Esophagus (tissue), 2 donors: ENCODE measurements at regions not wholly inside any gene's neighbourhood (a gene's known extent, or its start where the extent isn't known, plus 50 kb on each side); places are given as distances from the start of the nearest gene placed in this dataset.

Experiments used
- H3K27ac ChIP-seq, 2 donors: one replicate each; pipeline ENCODE4 v1.5.1; 2013; ENCODE audit warnings: low read depth in 2 of 2, mild to moderate bottlenecking in 2 of 2, inconsistent platforms in 1 of 2, low read length in 1 of 2, moderate library complexity in 1 of 2
- H3K27me3 ChIP-seq, 2 donors: one replicate each; pipeline ENCODE4 v1.6.1; 2013; ENCODE audit warnings: low read length in 2 of 2, control low read depth in 1 of 2, mild to moderate bottlenecking in 1 of 2; ENCODE audit not compliant: insufficient read depth in 2 of 2, control insufficient read depth in 1 of 2
- H3K36me3 ChIP-seq, 2 donors: one replicate each; pipeline ENCODE4 v1.6.1; 2013; ENCODE audit warnings: low read length in 1 of 2; ENCODE audit not compliant: control insufficient read depth in 2 of 2, insufficient read depth in 2 of 2
- H3K4me1 ChIP-seq, 2 donors: one replicate each; pipeline ENCODE4 v1.6.1; 2013; ENCODE audit warnings: low read length in 1 of 2; ENCODE audit not compliant: control insufficient read depth in 2 of 2, insufficient read depth in 2 of 2
- H3K4me3 ChIP-seq, 2 donors: one replicate each; pipeline ENCODE4 v1.5.1; 2013; ENCODE audit warnings: low read length in 2 of 2, mild to moderate bottlenecking in 2 of 2, low read depth in 1 of 2, moderate library complexity in 1 of 2
- H3K9me3 ChIP-seq, 2 donors: one replicate each; pipeline ENCODE4 v1.6.1; 2013; ENCODE audit warnings: mild to moderate bottlenecking in 2 of 2, low read depth in 1 of 2, low read length in 1 of 2, moderate library complexity in 1 of 2; ENCODE audit not compliant: control insufficient read depth in 2 of 2, insufficient read depth in 1 of 2
- WGBS, 2 donors: extraction: QIAGEN DNeasy Blood & Tissue Kit; methylation state at CpG; one replicate each; pipeline ENCODE4 v1.1.7; 2013; 5-methylcytosine and 5-hydroxymethylcytosine counted together
- donor health status: healthy with polysubstance abuse.
- donor health status: Bipolar disorder and iron deficiency.

DNA sequence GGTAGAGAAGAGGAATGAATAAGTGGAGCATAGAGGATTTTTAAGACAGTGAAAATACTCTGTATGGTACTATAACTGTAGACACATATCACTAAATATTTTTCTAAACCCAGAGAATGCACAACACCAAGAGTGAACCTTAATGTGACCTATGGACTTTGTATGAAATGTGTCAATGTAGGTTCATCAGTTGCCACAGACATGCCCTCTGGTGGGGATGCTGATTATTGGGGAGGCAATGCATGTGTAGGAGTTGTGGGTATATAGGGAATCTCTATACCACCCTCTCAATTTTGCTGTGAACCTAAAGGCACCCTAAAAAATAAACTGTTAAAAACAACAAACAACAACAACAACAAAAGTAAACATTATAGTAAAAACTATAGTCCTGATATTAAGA is 293.7 kb downstream of the RNF144B start:
- Histone ChIP-seq H3K4me3 (no peak overlapping the region), H3K4me1 (no peaks in the 10 kb centered on the region), H3K27me3 (no peaks in the 10 kb centered on the region), H3K9me3 (no peaks in the 10 kb centered on the region), H3K36me3 (no peaks in the 10 kb centered on the region), H3K27ac (no peak overlapping the region)

DNA sequence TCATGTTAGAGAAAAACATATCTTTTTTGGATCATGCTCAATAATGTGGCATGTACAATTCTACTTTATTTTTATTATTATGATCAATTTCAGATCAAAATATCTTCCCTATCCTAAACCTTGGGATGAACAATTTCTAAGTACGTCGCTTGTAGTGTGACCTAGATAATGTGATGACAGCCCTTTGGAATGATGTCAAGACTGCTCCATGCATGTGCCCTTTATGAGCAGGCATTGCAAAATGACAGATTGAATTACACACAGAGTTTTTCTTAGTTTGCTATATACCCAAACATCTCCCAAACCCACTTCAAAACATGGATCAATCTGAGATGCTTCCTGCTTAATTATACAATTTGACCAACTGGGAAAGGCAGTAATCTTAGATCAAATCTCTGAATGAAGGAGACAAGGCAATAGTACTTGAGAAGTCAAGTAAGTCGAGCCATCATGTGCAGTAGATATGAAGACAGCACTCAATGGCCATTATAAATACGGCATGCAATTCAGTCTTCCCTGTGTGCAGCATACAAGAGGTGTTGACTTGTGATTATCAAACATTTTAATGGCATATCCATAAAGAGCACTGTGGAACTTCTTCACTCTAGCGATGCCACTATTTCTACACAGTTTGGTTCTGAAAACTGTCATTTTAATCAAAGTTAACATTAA is 294.8 kb downstream of the RNF144B start:
- H3K36me3 ChIP-seq: no peaks in the 10 kb centered on the region
- WGBS, 2 donors: 62 to 71% methylated on average over 5 of the region's 5 CpGs

DNA sequence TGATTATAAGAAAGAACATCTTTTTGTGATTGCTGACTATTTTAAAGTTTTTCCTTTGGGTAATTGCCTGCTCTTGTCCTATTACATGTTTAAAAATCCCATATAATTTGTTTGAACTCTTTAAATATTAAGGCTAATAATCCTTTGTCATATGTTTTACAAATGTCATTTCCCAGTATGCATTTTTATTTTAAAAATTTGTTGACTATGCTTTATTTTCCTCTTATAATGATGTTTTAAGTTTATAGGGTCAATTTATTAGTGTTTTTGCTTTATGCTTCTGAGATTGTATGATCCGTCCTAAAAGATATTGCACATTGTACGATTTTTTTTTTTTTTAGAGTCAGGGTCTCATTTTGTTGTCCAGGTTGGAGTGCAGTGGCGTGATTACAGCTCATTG is 297.2 kb downstream of the RNF144B start:
- Histone ChIP-seq H3K27me3 (no peaks in the 10 kb centered on the region), H3K9me3 (no peaks in the 10 kb centered on the region), H3K27ac (no peak overlapping the region), H3K4me1 (no peaks in the 10 kb centered on the region), H3K36me3 (no peaks in the 10 kb centered on the region), H3K4me3 (no peak overlapping the region)
- 63 to 81% methylated on average over 3 of the region's 3 CpGs for WGBS, 2 donors

More for the DNA sequence above, 294.8 kb downstream of the RNF144B start:
- Histone ChIP-seq H3K27me3 (no peaks in the 10 kb centered on the region), H3K27ac (no peak overlapping the region), H3K4me3 (no peak overlapping the region), H3K4me1 (no peaks in the 10 kb centered on the region), H3K9me3 (no peaks in the 10 kb centered on the region)

DNA sequence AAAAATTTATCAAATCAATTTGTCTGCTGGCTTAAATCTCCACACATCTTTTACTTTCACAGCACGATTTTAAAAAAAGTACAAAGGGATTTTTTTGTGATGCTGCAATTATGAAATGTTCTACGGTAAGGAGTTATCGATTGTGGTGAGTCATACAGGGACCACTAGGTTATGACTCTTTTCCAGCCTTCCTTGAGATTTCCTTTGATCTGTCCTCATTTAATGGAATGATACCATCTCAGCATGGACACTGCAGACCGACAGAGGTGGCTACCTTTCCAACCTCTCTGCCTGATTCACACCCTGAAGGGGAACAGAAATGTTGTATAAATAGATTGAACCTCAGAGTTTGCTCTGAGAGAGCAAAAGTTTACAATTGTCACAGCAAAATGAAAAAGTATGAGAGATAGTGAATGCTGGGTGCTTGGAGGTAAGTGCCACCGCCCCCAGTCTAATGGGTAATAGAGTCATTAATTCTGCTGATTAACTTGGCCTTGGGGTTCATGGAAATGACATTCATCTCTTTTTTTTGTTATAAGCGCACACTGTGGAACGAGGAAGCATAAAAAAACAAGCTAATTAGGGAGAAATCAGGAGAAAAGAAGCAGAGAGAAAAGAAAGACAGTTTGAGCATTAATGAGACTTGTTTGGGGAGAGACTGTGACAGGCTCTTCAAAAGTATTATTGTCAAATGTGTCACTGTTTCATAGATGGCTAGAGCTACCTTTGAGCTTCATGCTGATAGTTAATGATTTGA is 306.0 kb downstream of the RNF144B start:
- Histone ChIP-seq H3K9me3 (no peaks in the 10 kb centered on the region), H3K27ac (no peak overlapping the region), H3K27me3 (no peaks in the 10 kb centered on the region), H3K4me1 (no peaks in the 10 kb centered on the region), H3K4me3 (no peak overlapping the region), H3K36me3 (no peaks in the 10 kb centered on the region)
- WGBS, 2 donors: 71 to 78% methylated on average over 7 of the region's 7 CpGs

DNA sequence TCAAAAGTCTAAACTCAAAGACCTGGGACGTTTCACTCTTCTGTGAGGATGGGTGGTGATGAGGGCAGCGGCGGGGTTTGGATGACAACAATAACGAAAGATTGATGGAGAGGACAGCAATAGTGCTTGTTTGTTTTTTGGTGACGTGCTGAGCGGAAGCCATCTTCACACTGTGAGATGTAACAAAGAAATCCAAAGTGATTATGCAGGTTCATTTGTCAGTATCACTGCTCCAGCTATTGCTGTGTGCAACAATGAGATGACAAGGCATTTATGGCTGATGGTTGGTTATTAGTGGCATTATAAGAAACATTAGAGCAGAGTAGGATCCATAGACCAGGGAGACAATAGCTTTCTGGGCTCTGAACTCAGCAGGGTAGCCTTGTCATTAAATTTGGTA is 306.7 kb downstream of the RNF144B start:
- Histone ChIP-seq H3K4me3 (no peak overlapping the region), H3K27ac (no peak overlapping the region), H3K36me3 (no peaks in the 10 kb centered on the region), H3K9me3 (no peaks in the 10 kb centered on the region), H3K4me1 (no peaks in the 10 kb centered on the region), H3K27me3 (no peaks in the 10 kb centered on the region)
- 72% methylated on average over 6 of the region's 6 CpGs for WGBS, 2 donors

DNA sequence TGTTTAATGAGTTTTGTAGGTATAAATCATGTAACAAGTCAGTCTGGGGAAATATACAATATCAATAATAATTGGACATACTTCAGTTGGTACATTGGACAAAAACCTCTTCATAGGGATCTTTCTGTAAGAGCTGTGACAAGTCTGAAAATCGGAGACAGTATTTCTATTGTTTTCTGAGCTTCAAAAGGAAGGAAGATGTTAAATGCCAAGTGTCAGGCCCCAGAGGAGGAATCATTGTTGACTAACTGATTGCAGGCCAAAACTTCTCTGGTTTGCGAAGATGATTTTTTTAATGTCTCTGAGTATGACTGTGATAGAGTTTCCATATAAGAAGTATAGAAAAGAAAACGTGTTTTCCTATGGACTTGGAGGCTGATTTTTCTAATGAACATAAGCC is 316.4 kb downstream of the RNF144B start:
- Histone ChIP-seq H3K27me3 (no peaks in the 10 kb centered on the region), H3K27ac (no peak overlapping the region), H3K36me3 (no peaks in the 10 kb centered on the region), H3K4me1 (no peaks in the 10 kb centered on the region), H3K4me3 (no peak overlapping the region), H3K9me3 (no peaks in the 10 kb centered on the region)
- 47 to 60% methylated on average over 3 of the region's 3 CpGs for WGBS, 2 donors

DNA sequence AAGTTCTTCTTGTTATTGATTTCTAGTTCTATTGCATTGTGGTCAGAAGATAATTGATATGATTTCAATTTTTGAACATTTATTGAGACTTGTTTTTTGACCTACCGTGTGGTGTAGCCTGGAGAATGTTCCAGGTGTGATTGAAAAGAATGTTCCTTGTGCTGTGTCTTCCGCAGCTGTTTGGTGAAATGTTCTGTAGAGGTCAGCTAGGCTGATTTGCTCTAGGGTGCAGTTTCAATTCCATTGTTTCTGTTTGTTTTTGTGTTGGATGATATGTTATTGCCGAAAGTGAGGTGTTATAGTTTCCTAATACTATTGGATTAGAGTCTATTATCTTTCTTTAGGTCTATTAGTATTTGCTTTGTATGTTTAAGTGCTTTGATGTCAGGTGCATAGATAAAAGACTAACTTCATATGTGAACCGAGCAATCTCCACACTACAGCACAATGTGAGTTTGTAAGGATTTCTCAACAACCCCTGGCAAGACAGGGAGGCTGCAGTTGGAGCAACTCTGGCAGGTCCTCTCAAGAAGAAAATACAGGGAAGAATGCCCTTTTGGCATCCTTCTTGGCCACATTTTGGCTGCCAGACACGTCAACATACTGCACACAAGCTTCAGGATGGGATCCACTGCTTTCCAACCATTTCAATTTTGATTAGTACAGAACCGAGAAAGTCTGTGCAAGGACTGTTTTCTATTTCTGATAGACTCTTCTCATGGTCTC is 320.7 kb downstream of the RNF144B start:
- Histone ChIP-seq H3K27me3 (no peaks in the 10 kb centered on the region), H3K9me3 (no peaks in the 10 kb centered on the region), H3K4me3 (no peak overlapping the region), H3K36me3 (no peaks in the 10 kb centered on the region), H3K4me1 (no peaks in the 10 kb centered on the region), H3K27ac (no peak overlapping the region)
- 43 to 62% methylated on average over 6 of the region's 6 CpGs for whole genome bisulfite sequencing, 2 donors

DNA sequence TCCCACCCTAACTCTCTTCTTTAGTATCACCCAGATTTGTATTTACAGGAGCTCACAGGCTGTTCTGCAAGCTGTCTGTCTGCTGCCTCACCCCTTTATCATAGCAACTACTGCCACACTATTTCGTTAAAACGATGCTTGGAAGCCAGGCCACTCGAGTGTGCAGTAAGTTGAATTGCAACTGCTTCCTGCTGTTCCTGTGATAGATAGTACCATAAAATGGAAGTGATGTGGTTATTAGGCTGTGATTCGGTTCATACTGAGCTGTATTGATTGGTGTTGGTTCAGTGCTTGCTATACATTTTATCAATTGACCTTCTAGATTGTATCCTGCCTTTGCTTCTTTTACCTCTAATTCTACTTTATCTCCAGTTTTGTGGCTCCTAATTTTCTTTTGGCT is 325.4 kb downstream of the RNF144B start:
- Histone ChIP-seq H3K27me3 (no peaks in the 10 kb centered on the region), H3K4me1 (no peaks in the 10 kb centered on the region), H3K27ac (no peak overlapping the region), H3K36me3 (no peaks in the 10 kb centered on the region), H3K9me3 (no peaks in the 10 kb centered on the region), H3K4me3 (no peak overlapping the region)
- 74 to 79% methylated on average over 4 of the region's 4 CpGs for WGBS, 2 donors

DNA sequence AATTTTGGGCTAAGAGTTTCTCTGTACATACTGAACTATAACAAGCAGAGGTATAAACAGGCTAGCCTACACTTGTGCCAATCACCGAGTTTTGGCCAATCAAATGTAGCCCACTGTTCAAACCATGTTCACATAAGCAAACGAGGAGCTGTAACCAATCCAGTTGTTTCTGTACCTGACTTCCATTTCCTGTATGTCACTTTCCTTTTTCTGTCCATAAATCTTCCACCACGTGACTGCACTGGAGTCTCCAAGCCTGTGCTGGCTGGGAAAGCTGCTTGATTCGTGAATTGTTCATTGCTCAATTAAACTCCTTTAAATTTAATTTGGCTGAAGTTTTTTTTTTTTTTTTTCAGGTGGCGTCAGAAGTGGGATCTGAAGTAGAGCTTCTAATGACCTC is 332.9 kb downstream of the RNF144B start:
- H3K4me1 ChIP-seq: no peaks in the 10 kb centered on the region
- WGBS, 2 donors: 62% methylated on average over 5 of the region's 5 CpGs
- H3K27ac ChIP-seq: no peak overlapping the region
- no peak overlapping the region for H3K4me3 ChIP-seq
- H3K9me3 ChIP-seq: no peaks in the 10 kb centered on the region
- H3K27me3 ChIP-seq: no peaks in the 10 kb centered on the region
- no peaks in the 10 kb centered on the region for H3K36me3 ChIP-seq
